Kidney capillary endothelial cell (primary cell): ENCODE measurements at regions not wholly inside any gene's neighbourhood (a gene's known extent, or its start where the extent isn't known, plus 50 kb on each side); places are given as distances from the start of the nearest gene placed in this dataset.
"Not testable (repeated sequence)": the region's sequence is repeated elsewhere in the genome, so short reads cannot be mapped to it uniquely, and the experiment has no call there.

Source experiments
- DNase-seq: peaks from one replicate; pipeline ENCODE4 v3.0.0-alpha.2; 2018; ENCODE audit warnings: low spot score

- peak; percentile 7 for DNase-seq
Observed at GRCh38 chr17:34081269-34081668, 173.8 kb upstream of the CCL2 start.

GRCh38 chr17:34082404-34082803, 172.7 kb upstream of the CCL2 start:
- DNase-seq = no peak

- DNase-seq = not testable (repeated sequence)
Observed at GRCh38 chr17:34089042-34089441, 166.0 kb upstream of the CCL2 start.

GRCh38 chr17:34090593-34090992, 164.5 kb upstream of the CCL2 start:
- no peak for DNase-seq

GRCh38 chr17:34091975-34092374, 163.1 kb upstream of the CCL2 start:
- no peak for DNase-seq

GRCh38 chr17:34095106-34095505, 160.0 kb upstream of the CCL2 start:
- DNase-seq = no peak

- no peak for DNase-seq
Observed at GRCh38 chr17:34098699-34099098, 156.4 kb upstream of the CCL2 start.

- DNase-seq = no peak
Observed at GRCh38 chr17:34099859-34100515, 155.1 kb upstream of the CCL2 start.

- no peak for DNase-seq
Observed at GRCh38 chr17:34107019-34107418, 148.1 kb upstream of the CCL2 start.

- DNase-seq = no peak
Observed at GRCh38 chr17:34110315-34110714, 144.8 kb upstream of the CCL2 start.

- no peak for DNase-seq
Observed at GRCh38 chr17:34113089-34113488, 142.0 kb upstream of the CCL2 start.

- DNase-seq = no peak
Observed at GRCh38 chr17:34114174-34114573, 140.9 kb upstream of the CCL2 start.

- DNase-seq = no peak
Observed at GRCh38 chr17:34116306-34116705, 138.8 kb upstream of the CCL2 start.

GRCh38 chr17:34117332-34117731, 137.8 kb upstream of the CCL2 start:
- DNase-seq = no peak

- no peak for DNase-seq
Observed at GRCh38 chr17:34117811-34118210, 137.3 kb upstream of the CCL2 start.

- DNase-seq = no peak
Observed at GRCh38 chr17:34118564-34118963, 136.5 kb upstream of the CCL2 start.

- no peak for DNase-seq
Observed at GRCh38 chr17:34121311-34121710, 133.8 kb upstream of the CCL2 start.

- DNase-seq = no peak
Observed at GRCh38 chr17:34122515-34122914, 132.6 kb upstream of the CCL2 start.

- DNase-seq = no peak
Observed at GRCh38 chr17:34125010-34125409, 130.1 kb upstream of the CCL2 start.

GRCh38 chr17:34125921-34126320, 129.2 kb upstream of the CCL2 start:
- DNase-seq = no peak

- DNase-seq = no peak
Observed at GRCh38 chr17:34126496-34126895, 128.6 kb upstream of the CCL2 start.

- DNase-seq = no peak
Observed at GRCh38 chr17:34126965-34127364, 128.1 kb upstream of the CCL2 start.

- no peak for DNase-seq
Observed at GRCh38 chr17:34130544-34130943, 124.5 kb upstream of the CCL2 start.

- DNase-seq = no peak
Observed at GRCh38 chr17:34131386-34131785, 123.7 kb upstream of the CCL2 start.

- no peak for DNase-seq
Observed at GRCh38 chr17:34133350-34133749, 121.7 kb upstream of the CCL2 start.
